GM12801 (cell line): ENCODE measurements at regions not wholly inside any gene's neighbourhood (a gene's known extent, or its start where the extent isn't known, plus 50 kb on each side); places are given as distances from the start of the nearest gene placed in this dataset.

Source experiments
- CTCF ChIP-seq: IDR thresholded peaks from one replicate; pipeline ENCODE4 v1.5.1; 2011; ENCODE audit warnings: control low read depth; ENCODE audit not compliant: insufficient read length; ENCODE audit errors: extremely low read depth

- no peak for TF ChIP-seq CTCF
Observed at GRCh38 chr3:27573780-27574437, 89.7 kb upstream of the SLC4A7 start.

GRCh38 chr3:27573138-27573537 lies 89.0 kb upstream of the SLC4A7 start:
- no peak for TF ChIP-seq CTCF

- TF ChIP-seq CTCF, result no peak
Observed at GRCh38 chr3:27571345-27571744, 87.2 kb upstream of the SLC4A7 start.

GRCh38 chr3:27570421-27571106 lies 86.4 kb upstream of the SLC4A7 start:
- TF ChIP-seq CTCF, result no peak

GRCh38 chr3:27568393-27568792 lies 84.2 kb upstream of the SLC4A7 start:
- TF ChIP-seq CTCF, result no peak

- TF ChIP-seq CTCF, result no peak
Observed at GRCh38 chr3:27567251-27567650, 83.1 kb upstream of the SLC4A7 start.

GRCh38 chr3:27565201-27565852 lies 81.1 kb upstream of the SLC4A7 start:
- no peak for TF ChIP-seq CTCF
